SK-N-SH (cell line): ENCODE measurements at regions not wholly inside any gene's neighbourhood (a gene's known extent, or its start where the extent isn't known, plus 50 kb on each side); places are given as distances from the start of the nearest gene placed in this dataset.
"Not testable (repeated sequence)": the region's sequence is repeated elsewhere in the genome, so short reads cannot be mapped to it uniquely, and the experiment has no call there.

Source experiments
- CTCF ChIA-PET: fragments of 300-600, 350-600 bp; formaldehyde crosslinking; extraction: SDS; loops from one replicate; lab custom pipeline; 2021; lab: Yijun Ruan, JAX
- POLR2A ChIA-PET: fragments of 350-600 bp; sonication (Branson Sonifier 250); formaldehyde crosslinking; extraction: SDS; loops from one replicate; lab custom pipeline; 2020; ENCODE audit warnings: antibody characterized with exemption, inconsistent platforms; lab: Yijun Ruan, JAX
- DNase-seq: peaks from one replicate; pipeline ENCODE4 v3.0.0; 2012
- H2AFZ ChIP-seq: fragments of 200-600 bp; sonication (generic); 2 replicates; pipeline ENCODE4 v1.8.1; 2016; ENCODE audit warnings: antibody characterized with exemption, mild to moderate bottlenecking, low read depth
- H3F3A ChIP-seq: fragments of 200-600 bp; sonication (generic); replicated peaks from 2 replicates; pipeline ENCODE3; 2016; ENCODE audit warnings: antibody characterized with exemption, mild to moderate bottlenecking; ENCODE audit not compliant: insufficient read depth
- H3K27ac ChIP-seq, 2 experiments: fragments of 200-500 bp in 1 of 2; fragments of 200-600 bp in 1 of 2; sonication (Bioruptor generic) in 1 of 2; sonication (generic), shearing (Covaris generic) in 1 of 2; 2 replicates each; pipeline versions ENCODE4 v1.5.1 to v1.6.1; 2014 to 2016; ENCODE audit warnings: low read depth in 2 of 2, inconsistent platforms in 1 of 2, low read length in 1 of 2, mild to moderate bottlenecking in 1 of 2, mixed read lengths in 1 of 2
- H3K27me3 ChIP-seq: fragments of 200-600 bp; sonication (generic), shearing (Covaris generic); 2 replicates; pipeline ENCODE4 v1.6.1; 2016; ENCODE audit warnings: mixed run types; ENCODE audit not compliant: insufficient read depth
- H3K36me3 ChIP-seq, 2 experiments: fragments of 200-500 bp in 1 of 2; fragments of 200-600 bp in 1 of 2; sonication (Bioruptor generic) in 1 of 2; sonication (generic) in 1 of 2; replicated peaks in 1 of 2; 2 replicates each; pipeline versions ENCODE3 to v1.5.1; 2014 to 2016; ENCODE audit warnings: low read length in 1 of 2, mild to moderate bottlenecking in 1 of 2; ENCODE audit not compliant: insufficient read depth in 2 of 2, control insufficient read depth in 1 of 2
- H3K4me1 ChIP-seq, 2 experiments: fragments of 200-500 bp in 1 of 2; fragments of 200-600 bp in 1 of 2; sonication (Bioruptor generic) in 1 of 2; sonication (generic), shearing (Covaris generic) in 1 of 2; 2 replicates each; pipeline versions ENCODE4 v1.5.1 to v1.6.1; 2014 to 2016; ENCODE audit warnings: low read depth in 1 of 2, low read length in 1 of 2, mixed run types in 1 of 2; ENCODE audit not compliant: insufficient read depth in 2 of 2, control insufficient read depth in 1 of 2
- H3K4me2 ChIP-seq: fragments of 200-600 bp; sonication (generic), shearing (Covaris generic); 2 replicates; pipeline ENCODE4 v1.6.1; 2017; ENCODE audit warnings: mixed run types
- H3K4me3 ChIP-seq, 2 experiments: fragments of 200-500 bp in 1 of 2; fragments of 200-600 bp in 1 of 2; sonication (Bioruptor generic) in 1 of 2; sonication (generic), shearing (Covaris generic) in 1 of 2; 2 replicates each; pipeline versions ENCODE4 v1.5.1 to v1.8.1; 2014 to 2016; ENCODE audit warnings: low read depth in 2 of 2, inconsistent platforms in 1 of 2, low read length in 1 of 2, mild to moderate bottlenecking in 1 of 2, mixed read lengths in 1 of 2, moderate library complexity in 1 of 2
- H3K79me2 ChIP-seq: fragments of 200-600 bp; sonication (generic); 2 replicates; pipeline ENCODE4 v1.8.1; 2017; ENCODE audit warnings: mild to moderate bottlenecking; ENCODE audit not compliant: insufficient read depth
- H3K9ac ChIP-seq: fragments of 200-600 bp; sonication (generic); 2 replicates; pipeline ENCODE4 v1.6.1; 2017; ENCODE audit warnings: mixed run types
- H3K9me2 ChIP-seq: fragments of 200-600 bp; sonication (generic); 2 replicates; pipeline ENCODE4 v1.6.1; 2017; ENCODE audit warnings: mixed run types
- H3K9me3 ChIP-seq: fragments of 200-600 bp; sonication (generic); 2 replicates; pipeline ENCODE4 v1.6.1; 2017; ENCODE audit warnings: mixed run types, mild to moderate bottlenecking, moderate library complexity
- H4K20me1 ChIP-seq: fragments of 200-600 bp; sonication (generic); 2 replicates; pipeline ENCODE4 v1.6.1; 2017; ENCODE audit warnings: mild to moderate bottlenecking, mixed run types; ENCODE audit not compliant: insufficient read depth
- CTCF ChIP-seq: fragments of 200-600 bp; sonication (generic); IDR thresholded peaks from 2 replicates; pipeline ENCODE4 v1.6.1; 2017; ENCODE audit warnings: antibody characterized with exemption, mild to moderate bottlenecking, moderate library complexity
- POLR2AphosphoS5 ChIP-seq: IDR thresholded peaks from 2 replicates; pipeline ENCODE4 v1.6.1; 2012; ENCODE audit warnings: low read depth, low read length
- SIN3A ChIP-seq: IDR thresholded peaks from 2 replicates; pipeline ENCODE4 v1.6.1; 2012; ENCODE audit warnings: low read depth, mild to moderate bottlenecking, low read length, moderate library complexity, borderline replicate concordance
- WGBS: methylation state at CpG from one replicate; pipeline ENCODE4 v1.1.6; 2017; ENCODE audit warnings: low lambda C conversion rate; 5-methylcytosine and 5-hydroxymethylcytosine counted together

GRCh38 chr1:55300975-55301374 is 85.8 kb upstream of the USP24 start:
- no peak overlapping the region for H3K4me3 ChIP-seq
- 67% methylated on average over 5 of the region's 5 CpGs for WGBS
- H3K79me2 ChIP-seq = no peaks in the 10 kb centered on the region
- no peak overlapping the region for H3K4me2 ChIP-seq
- H2AFZ ChIP-seq = no peak overlapping the region
- no peaks in the 10 kb centered on the region for H3K9me3 ChIP-seq
- no peak for DNase-seq
- H3F3A ChIP-seq = no peaks in the 10 kb centered on the region
- H3K27me3 ChIP-seq = no peaks in the 10 kb centered on the region
- H3K9me2 ChIP-seq = no peaks in the 10 kb centered on the region
- H3K27ac ChIP-seq = no peak overlapping the region
- H4K20me1 ChIP-seq = no peaks in the 10 kb centered on the region
- TF ChIP-seq POLR2AphosphoS5 (no peak), CTCF (no peak)
- H3K36me3 ChIP-seq = no peaks in the 10 kb centered on the region
- ChIA-PET POLR2A (no interaction called here), CTCF (no interaction called here)
- H3K9ac ChIP-seq = no peak overlapping the region
- peaks cover 0 to 8% of the 10 kb centered on the region in 2 experiments; a peak in 1 of 4 replicates for H3K4me1 ChIP-seq

GRCh38 chr1:55298167-55298894 is 83.2 kb upstream of the USP24 start:
- no peak overlapping the region for H3K4me2 ChIP-seq
- 88% methylated on average over 10 of the region's 10 CpGs for WGBS
- no peak overlapping the region for H3K4me3 ChIP-seq
- H3K4me1 ChIP-seq = peaks cover 0 to 6% of the 10 kb centered on the region in 2 experiments; a peak in 1 of 4 replicates
- no peak for TF ChIP-seq SIN3A
- ChIA-PET CTCF (no interaction called here), POLR2A (no interaction called here)
- no peak overlapping the region for H2AFZ ChIP-seq
- no peaks in the 10 kb centered on the region for H3K36me3 ChIP-seq
- H3K27ac ChIP-seq = no peak overlapping the region
- H4K20me1 ChIP-seq = no peaks in the 10 kb centered on the region
- H3K9ac ChIP-seq = no peak overlapping the region
- DNase-seq = no peak
- no peaks in the 10 kb centered on the region for H3K9me2 ChIP-seq
- no peaks in the 10 kb centered on the region for H3K79me2 ChIP-seq
- H3K27me3 ChIP-seq = no peaks in the 10 kb centered on the region
- no peaks in the 10 kb centered on the region for H3K9me3 ChIP-seq
- H3F3A ChIP-seq = no peaks in the 10 kb centered on the region

- H3K9ac ChIP-seq, POLR2A ChIA-PET: not testable (repeated sequence)
Observed at GRCh38 chr1:55296247-55296646, 81.1 kb upstream of the USP24 start.

More at GRCh38 chr1:55296247-55296646, 81.1 kb upstream of the USP24 start:
- H3K79me2 ChIP-seq, H3F3A ChIP-seq, DNase-seq, H3K9me2 ChIP-seq, H3K9me3 ChIP-seq, H3K36me3 ChIP-seq, H3K4me3 ChIP-seq, H3K4me2 ChIP-seq, H3K4me1 ChIP-seq, H3K27me3 ChIP-seq, H2AFZ ChIP-seq, H4K20me1 ChIP-seq, H3K27ac ChIP-seq, CTCF ChIA-PET: not testable (repeated sequence)
- 79% methylated on average over 6 of the region's 6 CpGs for WGBS
